IMR-90 (cell line): ENCODE measurements at regions not wholly inside any gene's neighbourhood (a gene's known extent, or its start where the extent isn't known, plus 50 kb on each side); places are given as distances from the start of the nearest gene placed in this dataset.
"Not testable (repeated sequence)": the region's sequence is repeated elsewhere in the genome, so short reads cannot be mapped to it uniquely, and the experiment has no call there.

Experiments used
- ATAC-seq: fragments of 200-7000 bp; cut with Tn5 transposase; 2 replicates; pipeline ENCODE4 v1.9.1; 2020; ENCODE audit warnings: low read depth, mild to moderate bottlenecking, moderate library complexity
- BruUV-seq: library from RNA; stranded (reverse); fragments of 400-500 nt; replicated peaks from 2 replicates; lab custom pipeline; 2021; lab: Mats Ljungman, UMichigan
- CTCF ChIA-PET: fragments of 300-600 bp; formaldehyde crosslinking; extraction: SDS; loops from one replicate; lab custom pipeline; 2021; ENCODE audit warnings: antibody characterized with exemption; lab: Yijun Ruan, JAX
- POLR2A ChIA-PET: fragments of 300-600 bp; sonication (Branson Sonifier 250); formaldehyde crosslinking; loops from one replicate; lab custom pipeline; 2022; ENCODE audit warnings: antibody characterized with exemption; ENCODE audit not compliant: unreplicated experiment; lab: Charles Lee
- DNase-seq: peaks from one replicate; pipeline ENCODE4 v3.0.0; 2013
- H2AFZ ChIP-seq: replicated peaks from 2 replicates; pipeline ENCODE3; 2013; ENCODE audit warnings: low read length, mild to moderate bottlenecking; ENCODE audit not compliant: poor library complexity
- H2AK5ac ChIP-seq: 2 replicates; pipeline ENCODE4 v1.6.1; 2013; ENCODE audit warnings: low read depth, low read length, inconsistent platforms
- H2AK9ac ChIP-seq: replicated peaks from 2 replicates; pipeline ENCODE3; 2013; ENCODE audit warnings: mild to moderate bottlenecking, low read depth, low read length, moderate library complexity; ENCODE audit not compliant: poor library complexity
- H2BK120ac ChIP-seq: 2 replicates; pipeline ENCODE4 v1.6.1; 2013; ENCODE audit warnings: low read depth, low read length, inconsistent platforms
- H2BK15ac ChIP-seq: 3 replicates; pipeline ENCODE4 v1.6.1; 2013; ENCODE audit warnings: low read depth, low read length, inconsistent platforms
- H2BK20ac ChIP-seq: 2 replicates; pipeline ENCODE4 v1.6.1; 2013; ENCODE audit warnings: low read depth, mild to moderate bottlenecking, inconsistent platforms, low read length, moderate library complexity
- H2BK5ac ChIP-seq: 2 replicates; pipeline ENCODE4 v1.6.1; 2013; ENCODE audit warnings: mild to moderate bottlenecking, low read depth, low read length, inconsistent platforms; ENCODE audit not compliant: poor library complexity, severe bottlenecking
- H3K14ac ChIP-seq: replicated peaks from 2 replicates; pipeline ENCODE4 v1.6.1; 2013; ENCODE audit warnings: low read depth, low read length, inconsistent platforms
- H3K18ac ChIP-seq: 2 replicates; pipeline ENCODE4 v1.6.1; 2013; ENCODE audit warnings: low read depth, low read length, control low read depth
- H3K23ac ChIP-seq: 2 replicates; pipeline ENCODE4 v1.6.1; 2013; ENCODE audit warnings: low read depth, low read length, inconsistent platforms
- H3K27ac ChIP-seq: 2 replicates; pipeline ENCODE4 v1.5.1; 2013; ENCODE audit warnings: mild to moderate bottlenecking, control low read depth, low read length; ENCODE audit not compliant: insufficient read depth
- H3K27me3 ChIP-seq: 2 replicates; pipeline ENCODE4 v1.6.1; 2013; ENCODE audit warnings: low read length; ENCODE audit not compliant: control insufficient read depth, insufficient read depth
- H3K36me3 ChIP-seq: 2 replicates; pipeline ENCODE4 v1.6.1; 2013; ENCODE audit warnings: low read length, mixed read lengths; ENCODE audit not compliant: control insufficient read depth, insufficient read depth
- H3K4ac ChIP-seq: 2 replicates; pipeline ENCODE4 v1.6.1; 2013; ENCODE audit warnings: low read depth, low read length, inconsistent platforms
- H3K4me1 ChIP-seq: 2 replicates; pipeline ENCODE4 v1.6.1; 2013; ENCODE audit warnings: low read length, mixed read lengths; ENCODE audit not compliant: control insufficient read depth, insufficient read depth
- H3K4me2 ChIP-seq: 2 replicates; pipeline ENCODE4 v1.6.1; 2013; ENCODE audit warnings: low read depth, mild to moderate bottlenecking, control low read depth, low read length, moderate library complexity
- H3K4me3 ChIP-seq: 2 replicates; pipeline ENCODE4 v1.5.1; 2013; ENCODE audit warnings: low read depth, mild to moderate bottlenecking, control low read depth, low read length, moderate library complexity; ENCODE audit not compliant: insufficient read depth
- H3K56ac ChIP-seq: 2 replicates; pipeline ENCODE4 v1.6.1; 2013; ENCODE audit warnings: low read length, inconsistent platforms; ENCODE audit not compliant: insufficient read depth; ENCODE audit errors: extremely low read depth
- H3K79me1 ChIP-seq, 2 experiments: 2 replicates each; pipeline ENCODE4 v1.6.1; 2013; ENCODE audit warnings: low read length in 2 of 2, inconsistent platforms in 1 of 2, low read depth in 1 of 2
- H3K9ac ChIP-seq: 2 replicates; pipeline ENCODE4 v1.6.1; 2013; ENCODE audit warnings: low read depth, low read length, control low read depth
- H3K9me1 ChIP-seq: 2 replicates; pipeline ENCODE4 v1.6.1; 2013; ENCODE audit warnings: low read length, inconsistent platforms; ENCODE audit not compliant: insufficient read depth
- H3K9me3 ChIP-seq: 2 replicates; pipeline ENCODE4 v1.6.1; 2013; ENCODE audit warnings: low read length; ENCODE audit not compliant: control insufficient read depth, insufficient read depth
- H4K20me1 ChIP-seq: 2 replicates; pipeline ENCODE4 v1.6.1; 2013; ENCODE audit warnings: low read length, inconsistent platforms; ENCODE audit not compliant: insufficient read depth
- H4K5ac ChIP-seq: 2 replicates; pipeline ENCODE4 v1.6.1; 2013; ENCODE audit warnings: mild to moderate bottlenecking, low read depth, low read length, control low read depth
- H4K8ac ChIP-seq, 2 experiments: 2 replicates each; pipeline ENCODE4 v1.6.1; 2013; ENCODE audit warnings: low read depth in 2 of 2, low read length in 2 of 2, control low read depth in 1 of 2, inconsistent platforms in 1 of 2
- H4K91ac ChIP-seq: 2 replicates; pipeline ENCODE4 v1.6.1; 2013; ENCODE audit warnings: low read depth, low read length, inconsistent platforms; ENCODE audit not compliant: insufficient read depth
- WGBS, 2 experiments: methylation state at CpG; one replicate each; pipeline versions ENCODE4 v1.1.5 to v1.1.7; 2013; ENCODE audit warnings: missing lambda C conversion rate in 2 of 2; ENCODE audit not compliant: insufficient read length in 1 of 2; ENCODE audit errors: extremely low coverage in 2 of 2; 5-methylcytosine and 5-hydroxymethylcytosine counted together
- dilution Hi-C: fragments of 300-500 bp; cut with HindIII; formaldehyde crosslinking; loops from one replicate; pipeline ENCODE4 v1.14.3; 2018; ENCODE audit warnings: low sequenced_read_pairs; ENCODE audit not compliant: unreplicated experiment
- in situ Hi-C: fragments of 300-500 bp; cut with MboI; formaldehyde crosslinking; loops from 3 replicates; pipeline ENCODE4 v1.14.3; 2019; ENCODE audit warnings: low sequenced_read_pairs, inconsistent platforms, mixed read lengths
- intact Hi-C: fragments of 100-400 bp; cut with micrococcal nuclease; formaldehyde crosslinking; loops from 2 replicates; pipeline ENCODE4 v1.10.0; 2022

- H3K4ac ChIP-seq, H3K79me1 ChIP-seq: not testable (repeated sequence)
Measured at GRCh38 chr19:30933454-30933853, 415.8 kb downstream of the TSHZ3 start.

More at GRCh38 chr19:30933454-30933853, 415.8 kb downstream of the TSHZ3 start:
- H4K5ac ChIP-seq, in situ Hi-C loops, H3K9me3 ChIP-seq, H3K4me3 ChIP-seq, H3K27me3 ChIP-seq, H2BK120ac ChIP-seq, H4K91ac ChIP-seq, H3K27ac ChIP-seq, H3K36me3 ChIP-seq, H4K8ac ChIP-seq, dilution Hi-C loops, H3K9ac ChIP-seq, H3K4me1 ChIP-seq, H3K56ac ChIP-seq, H2BK15ac ChIP-seq, H3K18ac ChIP-seq, H2AK9ac ChIP-seq, H2BK5ac ChIP-seq, DNase-seq, H2BK20ac ChIP-seq, intact Hi-C loops, ATAC-seq, H3K14ac ChIP-seq, H3K4me2 ChIP-seq, CTCF ChIA-PET, H4K20me1 ChIP-seq, POLR2A ChIA-PET, BruUV-seq, H3K9me1 ChIP-seq, H3K23ac ChIP-seq, H2AK5ac ChIP-seq, H2AFZ ChIP-seq: not testable (repeated sequence)
- no CpG with 5 or more reads among the region's 3 CpGs for WGBS, 2 experiments
